Muscle layer of colon (tissue), 2 donors: ENCODE measurements at regions not wholly inside any gene's neighbourhood (a gene's known extent, or its start where the extent isn't known, plus 50 kb on each side); places are given as distances from the start of the nearest gene placed in this dataset.

ENCODE experiments used
- H3K27ac ChIP-seq: one replicate; pipeline ENCODE4 v1.7.0; 2013; ENCODE audit warnings: low read depth, mild to moderate bottlenecking, low read length, moderate library complexity
- H3K27me3 ChIP-seq, 2 donors: one replicate each; pipeline ENCODE4 v1.7.0; 2013; ENCODE audit warnings: low read length in 2 of 2, mild to moderate bottlenecking in 2 of 2; ENCODE audit not compliant: insufficient read depth in 2 of 2, control insufficient read depth in 1 of 2
- H3K36me3 ChIP-seq: one replicate; pipeline ENCODE4 v1.7.0; 2013; ENCODE audit warnings: mild to moderate bottlenecking, low read length; ENCODE audit not compliant: insufficient read depth
- H3K4me1 ChIP-seq: one replicate; pipeline ENCODE4 v1.7.0; 2013; ENCODE audit warnings: mild to moderate bottlenecking, low read length; ENCODE audit not compliant: insufficient read depth
- H3K4me3 ChIP-seq, 2 donors: one replicate each; pipeline ENCODE4 v1.7.0; 2013; ENCODE audit warnings: low read length in 2 of 2, low read depth in 1 of 2, mild to moderate bottlenecking in 1 of 2, moderate library complexity in 1 of 2
- H3K9ac ChIP-seq: one replicate; pipeline ENCODE4 v1.7.0; 2013; ENCODE audit warnings: low read length
- H3K9me3 ChIP-seq: one replicate; pipeline ENCODE4 v1.7.0; 2013; ENCODE audit warnings: mild to moderate bottlenecking, low read length
- donor health status: abdominal sarcoma.
- donor health status: Adenocarcinoma of cecum.

DNA sequence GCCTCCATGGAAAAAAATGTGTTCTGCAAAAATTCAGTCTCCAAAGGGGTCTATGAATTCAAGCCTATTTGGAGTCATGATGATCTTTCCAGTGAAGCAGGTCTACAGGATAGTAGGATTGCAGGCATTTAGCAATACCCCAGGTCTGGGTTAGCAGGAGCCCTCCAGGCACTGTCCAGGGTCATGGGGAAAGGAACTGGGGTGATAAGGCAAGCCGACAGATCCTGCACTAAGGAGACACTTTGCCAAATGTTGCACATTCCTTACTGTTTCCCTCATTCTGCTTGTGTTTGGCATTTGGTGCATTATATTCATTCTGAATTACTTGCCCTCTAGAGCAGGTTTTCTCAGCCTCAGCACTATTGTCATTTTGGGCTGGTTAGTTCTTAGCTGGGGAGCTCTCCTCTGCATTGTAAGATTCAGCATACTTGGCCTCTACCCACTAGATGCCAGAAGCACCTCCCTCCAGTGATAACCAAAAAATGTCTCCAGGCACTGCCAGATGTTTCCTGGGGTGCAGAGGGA, 333.3 kb upstream of the PLXNA2 start:
- H3K36me3 ChIP-seq = no peaks in the 10 kb centered on the region
- no peaks in the 10 kb centered on the region for H3K9me3 ChIP-seq
- H3K27ac ChIP-seq = no peak overlapping the region
- H3K9ac ChIP-seq = no peak overlapping the region
- no peaks in the 10 kb centered on the region for H3K27me3 ChIP-seq
- H3K4me1 ChIP-seq = no peaks in the 10 kb centered on the region
- no peak overlapping the region for H3K4me3 ChIP-seq

DNA sequence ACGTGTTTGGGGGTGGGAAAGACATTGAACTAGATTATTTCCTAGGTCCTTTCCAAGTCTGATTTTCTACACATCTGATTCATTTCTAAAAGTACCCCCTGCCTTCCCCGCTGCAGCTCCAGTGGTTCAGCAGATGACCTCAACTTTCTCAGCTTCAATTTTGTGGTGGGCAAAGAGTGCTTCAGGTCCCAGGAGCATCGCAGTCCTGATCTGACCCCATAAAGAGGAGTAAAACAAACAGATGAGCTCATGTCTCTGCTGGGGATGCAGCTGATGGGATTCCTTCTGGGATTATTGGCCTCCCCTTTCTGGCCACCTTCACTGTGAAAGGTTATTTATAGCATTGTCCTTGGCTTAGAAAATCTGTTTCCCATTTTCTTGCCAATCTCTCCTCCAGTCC, 337.0 kb upstream of the PLXNA2 start:
- Histone ChIP-seq H3K36me3 (no peaks in the 10 kb centered on the region), H3K4me3 (no peak overlapping the region), H3K27ac (no peak overlapping the region)

DNA sequence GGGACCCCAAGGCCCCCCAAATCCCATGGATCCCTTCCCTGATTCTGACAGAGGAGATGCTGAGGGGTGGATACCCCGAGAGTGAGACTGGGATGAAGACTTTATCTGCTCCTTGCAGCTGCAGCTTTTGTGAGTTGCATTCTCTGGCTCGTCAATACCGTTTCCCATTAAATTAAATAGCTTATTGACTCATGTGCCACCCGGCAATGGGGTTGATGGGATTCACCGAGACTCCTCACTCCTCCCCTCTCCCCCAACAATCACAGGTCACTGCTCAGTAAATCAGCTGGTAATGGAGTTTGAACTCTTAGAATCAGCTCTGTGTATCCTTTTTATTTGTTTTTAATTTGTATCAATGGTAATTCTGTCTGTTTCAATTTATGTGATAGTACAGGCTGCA, 337.5 kb upstream of the PLXNA2 start:
- Histone ChIP-seq H3K9me3 (no peaks in the 10 kb centered on the region), H3K4me1 (no peaks in the 10 kb centered on the region), H3K9ac (no peak overlapping the region), H3K27me3 (no peaks in the 10 kb centered on the region), H3K27ac (no peak overlapping the region), H3K4me3 (no peak overlapping the region), H3K36me3 (no peaks in the 10 kb centered on the region)

More for the DNA sequence above, 337.0 kb upstream of the PLXNA2 start:
- Histone ChIP-seq H3K27me3 (no peaks in the 10 kb centered on the region), H3K9me3 (no peaks in the 10 kb centered on the region), H3K9ac (no peak overlapping the region), H3K4me1 (no peaks in the 10 kb centered on the region)

GRCh38 chr1:208584167-208584755, 340.1 kb upstream of the PLXNA2 start:
- Histone ChIP-seq H3K9me3 (no peaks in the 10 kb centered on the region), H3K36me3 (no peaks in the 10 kb centered on the region), H3K4me3 (no peak overlapping the region), H3K27me3 (no peaks in the 10 kb centered on the region), H3K9ac (no peak overlapping the region), H3K4me1 (no peaks in the 10 kb centered on the region), H3K27ac (no peak overlapping the region)

DNA sequence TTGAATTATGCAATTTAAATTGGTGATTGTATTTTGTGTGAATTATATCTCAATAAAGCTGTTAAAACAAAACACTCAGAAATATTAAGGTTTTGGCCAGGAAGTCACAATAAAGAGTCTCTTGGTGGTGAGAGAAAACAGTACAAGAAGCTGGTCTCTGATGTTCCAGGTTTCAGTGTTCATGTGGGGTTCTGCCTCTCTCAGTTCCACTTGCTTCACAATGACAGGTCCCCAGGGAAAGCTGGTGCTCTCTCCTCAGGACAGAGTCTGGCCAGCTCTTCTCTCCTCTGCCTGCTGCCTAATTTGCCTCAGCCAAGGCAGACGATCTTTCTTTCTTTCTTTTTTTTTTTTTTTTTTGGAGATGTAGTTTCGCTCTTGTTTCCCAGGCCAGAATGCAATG, 342.9 kb upstream of the PLXNA2 start:
- Histone ChIP-seq H3K27me3 (no peaks in the 10 kb centered on the region), H3K36me3 (no peaks in the 10 kb centered on the region), H3K4me1 (no peaks in the 10 kb centered on the region), H3K9ac (no peak overlapping the region), H3K4me3 (no peak overlapping the region), H3K27ac (no peak overlapping the region), H3K9me3 (no peaks in the 10 kb centered on the region)

GRCh38 chr1:208593306-208594006, 349.3 kb upstream of the PLXNA2 start:
- Histone ChIP-seq H3K4me3 (no peak overlapping the region), H3K9ac (no peak overlapping the region), H3K4me1 (peaks cover 14% of the 10 kb centered on the region), H3K27me3 (no peaks in the 10 kb centered on the region), H3K36me3 (no peaks in the 10 kb centered on the region), H3K27ac (no peak overlapping the region), H3K9me3 (no peaks in the 10 kb centered on the region)

DNA sequence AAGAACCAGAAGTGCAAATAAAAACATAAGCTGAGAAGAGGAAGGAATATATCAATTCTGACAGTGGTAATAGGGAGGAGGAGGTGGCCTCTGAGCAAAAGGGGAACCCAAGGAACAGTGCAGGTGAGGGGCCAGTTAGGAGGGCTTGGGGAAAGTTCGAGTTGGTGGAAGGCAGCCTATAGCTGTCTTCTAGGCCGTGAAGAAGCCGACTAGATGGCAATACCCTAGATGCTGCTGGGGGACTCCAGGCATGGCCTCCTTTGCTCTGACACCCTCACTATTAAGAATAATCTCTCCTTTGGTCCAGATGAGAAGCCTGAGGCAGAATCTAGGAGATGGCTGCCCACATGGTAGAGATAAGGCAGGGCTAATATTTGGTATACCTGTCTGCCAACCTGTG, 351.1 kb upstream of the PLXNA2 start:
- Histone ChIP-seq H3K9ac (no peak overlapping the region), H3K36me3 (no peaks in the 10 kb centered on the region), H3K9me3 (no peaks in the 10 kb centered on the region), H3K4me3 (no peak overlapping the region), H3K27ac (no peak overlapping the region), H3K4me1 (peaks cover 14% of the 10 kb centered on the region), H3K27me3 (no peaks in the 10 kb centered on the region)

GRCh38 chr1:208595745-208596144, 351.6 kb upstream of the PLXNA2 start:
- no peak overlapping the region for H3K27ac ChIP-seq
- H3K27me3 ChIP-seq = no peaks in the 10 kb centered on the region
- H3K4me1 ChIP-seq = peaks cover 14% of the 10 kb centered on the region
- no peak overlapping the region for H3K4me3 ChIP-seq
- no peak overlapping the region for H3K9ac ChIP-seq
- H3K36me3 ChIP-seq = no peaks in the 10 kb centered on the region
- H3K9me3 ChIP-seq = no peaks in the 10 kb centered on the region

- Histone ChIP-seq H3K27ac (no peak overlapping the region), H3K9ac (no peak overlapping the region), H3K4me3 (no peak overlapping the region), H3K4me1 (peaks cover 14% of the 10 kb centered on the region), H3K9me3 (no peaks in the 10 kb centered on the region), H3K36me3 (no peaks in the 10 kb centered on the region), H3K27me3 (no peaks in the 10 kb centered on the region)
Measured at GRCh38 chr1:208597571-208597970, 353.4 kb upstream of the PLXNA2 start.

- H3K4me3 ChIP-seq = no peak overlapping the region
Measured at GRCh38 chr1:208598021-208598420, 353.8 kb upstream of the PLXNA2 start.

GRCh38 chr1:208599063-208599462, 354.9 kb upstream of the PLXNA2 start:
- Histone ChIP-seq H3K36me3 (no peaks in the 10 kb centered on the region), H3K9ac (no peak overlapping the region), H3K9me3 (no peaks in the 10 kb centered on the region), H3K27ac (no peak overlapping the region), H3K4me3 (no peak overlapping the region), H3K4me1 (peaks cover 9% of the 10 kb centered on the region), H3K27me3 (no peaks in the 10 kb centered on the region)

More at GRCh38 chr1:208598021-208598420, 353.8 kb upstream of the PLXNA2 start:
- H3K9ac ChIP-seq = no peak overlapping the region
- no peak overlapping the region for H3K27ac ChIP-seq
- no peaks in the 10 kb centered on the region for H3K9me3 ChIP-seq
- no peaks in the 10 kb centered on the region for H3K27me3 ChIP-seq
- H3K4me1 ChIP-seq = peaks cover 14% of the 10 kb centered on the region
- no peaks in the 10 kb centered on the region for H3K36me3 ChIP-seq
